Muscle layer of duodenum (tissue), 2 donors: ENCODE measurements at regions not wholly inside any gene's neighbourhood (a gene's known extent, or its start where the extent isn't known, plus 50 kb on each side); places are given as distances from the start of the nearest gene placed in this dataset.
"Not testable (repeated sequence)": the region's sequence is repeated elsewhere in the genome, so short reads cannot be mapped to it uniquely, and the experiment has no call there.

Source experiments
- H3K27ac ChIP-seq: one replicate; pipeline ENCODE4 v1.7.0; 2013; ENCODE audit warnings: mild to moderate bottlenecking, low read length
- H3K27me3 ChIP-seq: one replicate; pipeline ENCODE4 v1.7.0; 2013; ENCODE audit warnings: low read depth, mild to moderate bottlenecking, control low read depth, low read length
- H3K36me3 ChIP-seq, 2 donors: one replicate each; pipeline ENCODE4 v1.7.0; 2013; ENCODE audit warnings: low read length in 2 of 2, control low read depth in 1 of 2, mild to moderate bottlenecking in 1 of 2; ENCODE audit not compliant: insufficient read depth in 2 of 2, control insufficient read depth in 1 of 2
- H3K4me1 ChIP-seq, 2 donors: one replicate each; pipeline ENCODE4 v1.7.0; 2013; ENCODE audit warnings: low read length in 2 of 2, mild to moderate bottlenecking in 2 of 2, control low read depth in 1 of 2, moderate library complexity in 1 of 2; ENCODE audit not compliant: insufficient read depth in 2 of 2, control insufficient read depth in 1 of 2
- H3K4me3 ChIP-seq, 2 donors: one replicate each; pipeline ENCODE4 v1.7.0; 2013; ENCODE audit warnings: low read length in 2 of 2, low read depth in 1 of 2, mild to moderate bottlenecking in 1 of 2
- H3K9me3 ChIP-seq, 2 donors: one replicate each; pipeline ENCODE4 v1.7.0; 2013; ENCODE audit warnings: low read length in 2 of 2, control low read depth in 1 of 2, mild to moderate bottlenecking in 1 of 2; ENCODE audit not compliant: control insufficient read depth in 1 of 2
- donor health status: healthy.

- H3K4me3 ChIP-seq, H3K36me3 ChIP-seq, H3K9me3 ChIP-seq, H3K27me3 ChIP-seq, H3K4me1 ChIP-seq, H3K27ac ChIP-seq: not testable (repeated sequence)
These were observed 1263.2 kb downstream of the REEP3 start for GRCh38 chr10:64784451-64784850.

GRCh38 chr10:64785816-64786215 is 1264.6 kb downstream of the REEP3 start:
- Histone ChIP-seq H3K4me1 (no peaks in the 10 kb centered on the region), H3K36me3 (no peaks in the 10 kb centered on the region), H3K9me3 (no peaks in the 10 kb centered on the region), H3K27me3 (no peaks in the 10 kb centered on the region), H3K4me3 (no peak overlapping the region), H3K27ac (no peak overlapping the region)

GRCh38 chr10:64786989-64787388 is 1265.8 kb downstream of the REEP3 start:
- Histone ChIP-seq H3K27ac (no peak overlapping the region), H3K27me3 (no peaks in the 10 kb centered on the region), H3K4me3 (no peak overlapping the region), H3K4me1 (no peaks in the 10 kb centered on the region), H3K36me3 (no peaks in the 10 kb centered on the region), H3K9me3 (no peaks in the 10 kb centered on the region)

GRCh38 chr10:64795847-64796246 is 1274.6 kb downstream of the REEP3 start:
- H3K9me3 ChIP-seq: no peaks in the 10 kb centered on the region
- no peak overlapping the region for H3K27ac ChIP-seq
- H3K4me1 ChIP-seq: no peaks in the 10 kb centered on the region
- no peaks in the 10 kb centered on the region for H3K27me3 ChIP-seq
- no peaks in the 10 kb centered on the region for H3K36me3 ChIP-seq
- H3K4me3 ChIP-seq: no peak overlapping the region

GRCh38 chr10:64798297-64798696 is 1277.1 kb downstream of the REEP3 start:
- Histone ChIP-seq H3K4me3 (no peak overlapping the region), H3K27ac (no peak overlapping the region), H3K36me3 (no peaks in the 10 kb centered on the region), H3K4me1 (no peaks in the 10 kb centered on the region), H3K9me3 (no peaks in the 10 kb centered on the region), H3K27me3 (no peaks in the 10 kb centered on the region)

- H3K36me3 ChIP-seq, H3K27ac ChIP-seq, H3K4me3 ChIP-seq, H3K4me1 ChIP-seq, H3K27me3 ChIP-seq, H3K9me3 ChIP-seq: not testable (repeated sequence)
These were observed 1287.0 kb downstream of the REEP3 start for GRCh38 chr10:64808233-64808632.

- not testable (repeated sequence) for H3K27ac ChIP-seq, H3K9me3 ChIP-seq, H3K4me3 ChIP-seq, H3K27me3 ChIP-seq, H3K4me1 ChIP-seq, H3K36me3 ChIP-seq
These were observed 1288.8 kb downstream of the REEP3 start for GRCh38 chr10:64810046-64810445.

GRCh38 chr10:64813391-64813790 is 1292.2 kb downstream of the REEP3 start:
- H3K36me3 ChIP-seq: no peaks in the 10 kb centered on the region
- H3K9me3 ChIP-seq: peaks cover 0 to 5% of the 10 kb centered on the region in 2 donors
- H3K4me1 ChIP-seq: no peaks in the 10 kb centered on the region
- no peaks in the 10 kb centered on the region for H3K27me3 ChIP-seq
- no peak overlapping the region for H3K4me3 ChIP-seq
- no peak overlapping the region for H3K27ac ChIP-seq

- Histone ChIP-seq H3K4me1 (no peaks in the 10 kb centered on the region), H3K9me3 (peaks cover 0 to 5% of the 10 kb centered on the region in 2 donors), H3K4me3 (no peak overlapping the region), H3K27ac (no peak overlapping the region), H3K27me3 (no peaks in the 10 kb centered on the region), H3K36me3 (no peaks in the 10 kb centered on the region)
These were observed 1293.0 kb downstream of the REEP3 start for GRCh38 chr10:64814201-64814600.

GRCh38 chr10:64829888-64830412 is 1308.7 kb downstream of the REEP3 start:
- no peaks in the 10 kb centered on the region for H3K27me3 ChIP-seq
- no peaks in the 10 kb centered on the region for H3K4me1 ChIP-seq
- H3K4me3 ChIP-seq: no peak overlapping the region
- H3K27ac ChIP-seq: no peak overlapping the region
- no peaks in the 10 kb centered on the region for H3K36me3 ChIP-seq
- H3K9me3 ChIP-seq: no peaks in the 10 kb centered on the region

- Histone ChIP-seq H3K36me3 (no peaks in the 10 kb centered on the region), H3K4me1 (no peaks in the 10 kb centered on the region), H3K27me3 (no peaks in the 10 kb centered on the region), H3K9me3 (no peaks in the 10 kb centered on the region), H3K4me3 (no peak overlapping the region), H3K27ac (no peak overlapping the region)
These were observed 1309.7 kb downstream of the REEP3 start for GRCh38 chr10:64830869-64831268.

- H3K36me3 ChIP-seq: no peaks in the 10 kb centered on the region
These were observed 1319.1 kb downstream of the REEP3 start for GRCh38 chr10:64840341-64840740.

More at GRCh38 chr10:64840341-64840740, 1319.1 kb downstream of the REEP3 start:
- H3K9me3 ChIP-seq: no peaks in the 10 kb centered on the region
- no peaks in the 10 kb centered on the region for H3K4me1 ChIP-seq
- no peak overlapping the region for H3K4me3 ChIP-seq
- H3K27me3 ChIP-seq: no peaks in the 10 kb centered on the region
- no peak overlapping the region for H3K27ac ChIP-seq
